MM.1S (cell line): ENCODE measurements at regions not wholly inside any gene's neighbourhood (a gene's known extent, or its start where the extent isn't known, plus 50 kb on each side); places are given as distances from the start of the nearest gene placed in this dataset.

Experiments
- CTCF ChIP-seq: fragments of 300-600 bp; sonication (generic); IDR thresholded peaks from 2 replicates; pipeline ENCODE4 v1.5.1; 2016; ENCODE audit warnings: antibody characterized with exemption, low read length, mixed read lengths
- EZH2 ChIP-seq: fragments of 300-600 bp; sonication (generic); optimal IDR thresholded peaks from 2 replicates; pipeline ENCODE3; 2017; ENCODE audit warnings: low read depth, mild to moderate bottlenecking, antibody characterized with exemption, low read length, mixed read lengths
- EZH2phosphoT487 ChIP-seq: fragments of 300-600 bp; sonication (generic); IDR thresholded peaks from 2 replicates; pipeline ENCODE4 v1.6.1; 2018; ENCODE audit warnings: antibody characterized with exemption, low read length

- TF ChIP-seq EZH2 (no peak), CTCF (no peak), EZH2phosphoT487 (no peak)
These were observed 315.2 kb downstream of the TFAP2A start for GRCh38 chr6:10099529-10100140.
